Mesodermal cell (in vitro differentiated cells): ENCODE measurements at regions not wholly inside any gene's neighbourhood (a gene's known extent, or its start where the extent isn't known, plus 50 kb on each side); places are given as distances from the start of the nearest gene placed in this dataset.

Experiments
- H3K27ac ChIP-seq: 2 replicates; pipeline ENCODE4 v1.7.0; 2013; ENCODE audit warnings: mild to moderate bottlenecking, low read depth, low read length, moderate library complexity; ENCODE audit not compliant: severe bottlenecking
- H3K36me3 ChIP-seq: 2 replicates; pipeline ENCODE4 v1.7.1; 2013; ENCODE audit warnings: mild to moderate bottlenecking, low read length, moderate library complexity; ENCODE audit not compliant: control insufficient read depth, insufficient read depth
- H3K4me1 ChIP-seq: one replicate; pipeline ENCODE4 v1.7.1; 2013; ENCODE audit warnings: mild to moderate bottlenecking, low read length; ENCODE audit not compliant: insufficient read depth, control insufficient read depth, poor library complexity, severe bottlenecking
- H3K4me3 ChIP-seq: 2 replicates; pipeline ENCODE4 v1.7.0; 2013; ENCODE audit warnings: low read length, control low read depth, mild to moderate bottlenecking; ENCODE audit not compliant: insufficient read depth, poor library complexity, severe bottlenecking; ENCODE audit errors: extremely low read depth
- H3K9me3 ChIP-seq: 2 replicates; pipeline ENCODE4 v1.7.1; 2013; ENCODE audit warnings: mild to moderate bottlenecking, low read length, moderate library complexity; ENCODE audit not compliant: control insufficient read depth
- WGBS, 2 experiments: methylation state at CpG; one replicate each; pipeline ENCODE4 v1.1.5; 2013; ENCODE audit warnings: missing lambda C conversion rate in 2 of 2; ENCODE audit not compliant: insufficient coverage in 2 of 2; 5-methylcytosine and 5-hydroxymethylcytosine counted together

DNA sequence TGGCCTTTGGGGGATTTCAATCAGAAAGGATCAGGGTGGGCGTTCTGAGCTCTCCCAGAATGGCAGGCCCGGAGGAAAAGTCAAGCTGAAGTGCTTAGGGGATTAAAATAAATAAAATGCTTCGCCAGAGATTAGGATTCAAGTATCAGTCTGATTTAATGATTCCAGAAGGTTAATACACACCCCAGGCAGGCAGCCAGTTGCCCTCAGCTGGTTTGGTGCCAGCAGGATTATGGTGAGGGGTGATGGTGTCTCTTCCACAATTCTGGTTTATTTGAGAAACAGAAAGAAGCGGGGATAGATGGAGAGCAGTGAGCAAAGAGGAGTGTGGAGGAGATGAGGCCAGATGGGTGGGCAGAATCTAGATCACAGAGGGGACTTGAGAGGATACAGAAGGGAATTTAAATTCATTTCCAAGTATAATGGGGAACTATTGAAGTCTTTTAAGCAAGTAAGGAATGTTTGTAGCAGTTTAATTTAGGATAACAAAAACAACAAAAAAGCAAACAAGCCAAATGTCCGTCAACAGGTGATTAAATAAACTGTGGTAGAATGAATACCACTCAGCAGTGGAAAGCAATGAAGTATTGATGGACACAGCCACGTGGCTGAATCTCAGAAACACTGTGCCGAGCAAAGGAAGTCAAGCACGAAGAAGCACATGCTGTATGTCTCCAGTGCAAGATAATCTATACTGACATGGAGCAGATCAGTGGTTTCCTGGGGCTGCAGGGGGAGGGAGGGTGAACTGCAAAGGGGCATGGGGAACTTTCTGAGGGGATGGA lies 297.7 kb downstream of the MSX2 start:
- Histone ChIP-seq H3K4me3 (no peak overlapping the region), H3K27ac (no peak overlapping the region), H3K36me3 (no peaks in the 10 kb centered on the region), H3K4me1 (no peaks in the 10 kb centered on the region), H3K9me3 (peaks cover 10% of the 10 kb centered on the region)
- 79 to 88% methylated on average over 7 of the region's 8 CpGs for WGBS, 2 experiments

DNA sequence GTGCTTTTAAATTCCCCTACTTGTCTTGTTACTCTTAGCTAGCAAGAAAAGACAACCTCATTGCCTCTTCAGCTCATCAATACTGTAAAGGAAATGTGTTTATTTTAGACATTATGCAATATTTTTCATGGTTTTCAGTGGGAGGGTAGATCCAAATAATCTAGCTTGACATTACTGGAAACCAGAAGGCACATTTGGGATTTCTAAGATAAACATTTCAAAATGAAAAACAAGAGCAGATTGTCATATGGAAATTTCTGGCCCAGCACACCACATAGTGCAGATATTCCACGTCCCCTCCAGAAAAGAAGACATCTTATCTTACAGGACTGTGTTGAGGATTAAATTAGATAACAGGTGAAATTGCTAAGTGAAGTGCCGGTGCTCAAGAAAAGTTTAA lies 296.9 kb downstream of the MSX2 start:
- Histone ChIP-seq H3K9me3 (peaks cover 10% of the 10 kb centered on the region), H3K4me1 (no peaks in the 10 kb centered on the region), H3K36me3 (no peaks in the 10 kb centered on the region), H3K27ac (no peak overlapping the region), H3K4me3 (no peak overlapping the region)
- 100% methylated on average over 1 of the region's 2 CpGs for whole genome bisulfite sequencing, 2 experiments

DNA sequence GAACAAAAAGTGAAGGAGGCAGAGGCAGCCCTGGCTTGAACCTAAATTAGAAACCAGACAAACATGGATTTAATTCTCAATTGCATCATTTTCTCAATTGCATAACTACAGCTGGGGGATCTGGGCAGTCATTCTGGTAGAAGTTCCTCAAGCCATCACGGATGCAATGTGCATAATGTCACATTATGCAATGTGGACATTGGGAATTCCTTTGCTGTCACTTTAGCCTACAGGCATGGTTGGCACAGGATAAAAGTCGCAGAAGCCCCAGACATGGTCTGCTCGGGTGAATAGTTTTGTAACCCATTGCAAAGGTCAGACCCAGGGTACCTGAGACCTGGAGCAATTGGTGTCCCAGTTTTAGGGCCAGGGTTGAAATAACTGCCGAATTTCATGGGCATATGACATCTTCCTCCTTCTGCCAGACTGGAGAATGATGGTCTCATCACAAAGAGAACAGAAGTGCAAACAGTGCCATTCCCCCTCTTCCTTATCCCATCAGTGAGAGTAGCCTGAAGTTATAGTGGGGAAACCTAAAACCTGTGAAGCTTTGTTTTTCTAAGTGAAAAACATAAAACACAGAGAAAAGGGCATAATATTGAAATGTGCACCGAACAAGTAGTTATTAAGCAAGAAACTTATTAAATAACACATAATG lies 290.8 kb downstream of the MSX2 start:
- Histone ChIP-seq H3K36me3 (no peaks in the 10 kb centered on the region), H3K9me3 (no peaks in the 10 kb centered on the region), H3K4me3 (no peak overlapping the region), H3K4me1 (no peaks in the 10 kb centered on the region), H3K27ac (no peak overlapping the region)
- WGBS, 2 experiments = 84 to 87% methylated on average over 4 of the region's 5 CpGs

DNA sequence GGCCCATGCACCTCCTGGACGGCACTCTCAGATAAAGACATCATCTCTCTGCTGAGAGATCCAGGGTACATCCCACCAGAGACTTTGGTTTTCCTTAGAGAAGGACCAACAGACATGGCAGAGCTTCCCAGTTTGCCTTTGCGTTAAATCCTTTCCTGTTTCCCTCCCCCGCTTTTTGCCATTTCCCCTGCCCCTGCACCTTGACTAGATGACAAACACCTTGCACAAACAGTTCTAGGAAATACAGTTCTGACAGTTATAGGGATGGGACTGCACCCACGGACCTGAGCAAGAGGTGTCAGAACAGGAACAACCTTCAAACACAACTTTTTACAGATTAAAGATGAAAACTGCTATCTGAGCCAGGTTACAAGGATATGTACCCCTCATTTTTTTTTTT lies 288.9 kb downstream of the MSX2 start:
- no peaks in the 10 kb centered on the region for H3K4me1 ChIP-seq
- no peaks in the 10 kb centered on the region for H3K36me3 ChIP-seq
- no peaks in the 10 kb centered on the region for H3K9me3 ChIP-seq
- no peak overlapping the region for H3K27ac ChIP-seq
- no peak overlapping the region for H3K4me3 ChIP-seq
- WGBS, 2 experiments = 89 to 100% methylated on average over 3 to 4 of the region's 4 CpGs

DNA sequence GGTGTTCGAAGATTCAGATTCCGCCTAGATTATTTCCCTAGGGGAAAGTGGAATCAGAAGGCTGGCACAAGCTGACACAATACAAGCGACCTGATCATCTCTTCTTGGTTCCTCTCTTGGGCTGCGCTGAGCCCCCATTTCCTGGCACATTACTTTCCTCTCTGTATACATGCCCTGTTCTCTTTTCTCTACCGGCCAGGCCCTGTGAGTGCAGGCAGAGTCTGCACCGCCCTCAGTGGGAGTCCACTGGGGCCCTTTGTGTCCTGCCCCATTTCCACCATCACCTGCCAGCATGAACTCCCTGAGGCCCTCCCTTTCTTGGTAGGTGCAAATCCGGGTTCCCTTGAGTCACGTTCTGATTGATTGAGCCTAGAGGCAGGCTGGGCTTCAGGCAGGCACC lies 287.9 kb downstream of the MSX2 start:
- Histone ChIP-seq H3K4me1 (no peaks in the 10 kb centered on the region), H3K9me3 (no peaks in the 10 kb centered on the region), H3K36me3 (no peaks in the 10 kb centered on the region), H3K27ac (no peak overlapping the region), H3K4me3 (no peak overlapping the region)
- 72 to 77% methylated on average over 6 to 7 of the region's 8 CpGs for WGBS, 2 experiments

DNA sequence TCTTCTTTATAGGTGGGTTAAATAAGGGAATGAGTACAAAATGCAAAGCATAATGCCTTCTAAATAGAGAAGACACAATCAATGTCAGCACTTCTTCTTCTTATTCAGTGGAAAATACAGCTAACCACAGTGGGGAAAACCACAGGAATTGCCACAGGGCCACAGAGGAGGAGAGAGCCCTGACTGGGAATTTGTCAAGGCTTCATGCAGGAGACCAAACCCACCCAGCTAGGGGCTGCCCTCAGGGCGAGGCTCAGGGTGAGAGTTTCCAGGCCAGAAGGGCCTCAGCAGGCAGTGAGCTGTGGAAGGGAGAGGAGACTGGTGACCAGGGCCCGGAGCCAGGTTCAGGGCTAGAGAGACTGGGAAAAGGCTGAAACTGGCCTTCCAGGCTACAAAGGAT lies 279.1 kb downstream of the MSX2 start:
- WGBS, 2 experiments = 69 to 86% methylated on average over 2 of the region's 2 CpGs
- H3K4me3 ChIP-seq = no peak overlapping the region

DNA sequence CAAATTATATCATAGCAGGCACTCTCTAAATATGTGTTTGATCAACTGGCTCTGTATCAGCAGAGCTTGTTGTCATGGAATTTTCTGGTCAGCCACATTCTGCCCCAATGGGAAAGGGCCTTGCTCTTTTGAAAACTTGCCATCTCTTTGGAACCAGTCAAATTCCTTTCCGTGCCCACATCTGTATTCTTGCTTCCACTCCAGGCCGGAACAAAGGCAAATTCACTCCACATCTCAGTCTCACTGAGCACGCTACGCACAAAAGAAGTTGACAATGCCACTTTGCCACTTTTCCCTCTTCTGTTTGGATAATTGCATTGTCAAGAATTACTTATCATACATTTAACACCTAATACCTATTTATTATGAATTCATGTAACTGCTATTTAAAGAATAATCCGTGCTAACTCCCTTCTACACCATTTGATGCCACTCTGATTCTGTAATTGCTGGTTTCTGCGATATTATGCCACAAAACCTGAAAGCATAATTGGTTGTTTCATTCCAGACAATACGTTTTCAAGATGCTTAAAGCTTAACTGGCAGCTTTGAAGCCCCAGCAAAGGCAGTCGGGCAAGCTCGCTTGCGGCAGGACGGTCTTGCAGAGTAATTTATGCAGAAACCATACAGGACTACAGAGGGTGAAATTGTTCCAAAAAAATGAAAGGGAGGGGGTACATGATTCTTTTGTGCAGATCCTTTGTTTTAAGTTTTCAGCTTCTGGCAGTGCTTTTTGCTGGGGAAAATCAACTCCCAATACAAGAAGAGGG lies 277.7 kb downstream of the MSX2 start:
- Histone ChIP-seq H3K36me3 (no peaks in the 10 kb centered on the region), H3K4me1 (no peaks in the 10 kb centered on the region), H3K27ac (no peak overlapping the region), H3K9me3 (peaks cover 7% of the 10 kb centered on the region), H3K4me3 (no peak overlapping the region)
- WGBS, 2 experiments = 83 to 85% methylated on average over 10 to 11 of the region's 11 CpGs

More for the DNA sequence above, 279.1 kb downstream of the MSX2 start:
- Histone ChIP-seq H3K27ac (no peak overlapping the region), H3K9me3 (peaks cover 2% of the 10 kb centered on the region), H3K4me1 (no peaks in the 10 kb centered on the region), H3K36me3 (no peaks in the 10 kb centered on the region)

DNA sequence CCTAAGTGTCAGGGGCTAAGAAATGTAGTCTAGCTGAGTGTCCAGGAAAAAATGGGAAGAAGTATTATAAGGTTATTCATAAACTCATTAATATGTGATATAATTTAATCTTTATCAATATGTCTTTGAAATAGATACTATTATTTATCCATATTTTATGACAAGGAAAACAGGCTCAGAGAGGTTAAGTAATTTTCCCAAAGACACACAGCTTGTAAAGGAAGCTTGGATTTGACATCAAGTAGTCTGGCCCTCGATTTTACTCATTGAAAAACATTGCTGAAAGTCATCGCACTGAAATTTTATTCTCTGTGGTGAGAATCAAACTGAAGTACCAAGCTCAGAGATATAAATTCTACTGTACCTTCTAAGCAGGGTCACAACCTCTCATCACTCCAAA lies 276.9 kb downstream of the MSX2 start:
- H3K9me3 ChIP-seq = peaks cover 7% of the 10 kb centered on the region
- H3K4me3 ChIP-seq = no peak overlapping the region
- H3K27ac ChIP-seq = no peak overlapping the region
- no peaks in the 10 kb centered on the region for H3K36me3 ChIP-seq
- WGBS, 2 experiments = 83% methylated on average over 1 of the region's 2 CpGs; no CpG with 5 or more reads in 1 of the 2 experiments
- H3K4me1 ChIP-seq = no peaks in the 10 kb centered on the region

DNA sequence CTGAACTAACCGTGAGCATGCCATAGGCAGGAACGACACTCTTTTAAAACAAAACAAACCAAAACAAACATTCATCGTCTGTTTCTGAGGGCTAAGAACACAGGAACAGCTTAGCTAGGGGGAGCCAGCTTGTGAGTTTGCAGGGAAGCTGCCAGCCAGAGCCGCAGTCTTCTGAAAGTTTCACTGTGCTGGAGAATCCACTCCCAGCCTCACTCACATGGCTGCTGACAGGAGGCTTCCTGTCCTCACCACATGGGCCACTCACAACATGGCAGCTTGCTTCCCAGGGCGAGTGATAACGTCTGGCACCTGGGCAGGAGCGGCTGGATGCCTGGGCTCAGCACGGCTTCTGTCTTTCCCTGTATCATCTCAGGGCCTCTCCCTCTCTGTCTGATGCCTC lies 275.2 kb downstream of the MSX2 start:
- Histone ChIP-seq H3K27ac (no peak overlapping the region), H3K4me3 (no peak overlapping the region), H3K9me3 (peaks cover 7% of the 10 kb centered on the region), H3K36me3 (no peaks in the 10 kb centered on the region), H3K4me1 (no peaks in the 10 kb centered on the region)
- 72 to 81% methylated on average over 5 to 7 of the region's 8 CpGs for WGBS, 2 experiments

DNA sequence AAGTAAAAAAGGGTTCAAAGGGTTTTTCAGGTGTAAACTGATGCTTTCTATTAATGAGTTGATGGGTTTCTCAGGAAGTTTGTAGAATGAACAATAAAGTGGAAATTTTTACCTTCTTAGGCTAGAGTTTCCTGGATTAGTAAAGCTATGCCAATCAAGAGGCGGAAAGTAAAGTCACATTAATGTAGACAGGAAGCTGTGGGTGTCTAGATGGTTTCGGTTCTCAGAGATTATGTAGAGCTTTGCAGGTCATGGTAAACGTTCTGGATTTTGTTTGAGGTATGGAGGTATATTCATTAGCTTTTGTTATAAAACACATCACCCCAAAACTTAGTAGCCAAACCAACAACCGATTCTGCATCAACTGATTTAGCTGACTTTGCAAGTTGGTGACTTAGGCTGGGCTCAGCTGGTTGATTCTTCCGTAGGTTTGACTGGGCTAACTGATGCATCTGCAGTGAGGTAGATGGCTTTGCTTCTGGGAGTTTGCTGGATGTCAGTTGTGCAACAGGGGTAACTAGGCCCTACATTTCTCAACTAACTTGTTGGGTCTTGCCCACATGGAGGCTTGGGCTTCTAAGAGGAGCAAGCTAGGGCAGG lies 273.8 kb downstream of the MSX2 start:
- Histone ChIP-seq H3K4me1 (no peaks in the 10 kb centered on the region), H3K36me3 (no peaks in the 10 kb centered on the region), H3K27ac (no peak overlapping the region), H3K9me3 (peaks cover 7% of the 10 kb centered on the region), H3K4me3 (no peak overlapping the region)
- WGBS, 2 experiments = 100% methylated on average over 2 to 3 of the region's 5 CpGs
